ENCODE measurements at regions not wholly inside any gene's neighbourhood (a gene's known extent, or its start where the extent isn't known, plus 50 kb on each side); places are given as distances from the start of the nearest gene placed in this dataset.

GRCh38 chr4:175339100-175339707, 421.0 kb downstream of the ADAM29 start:
- no peak for TF ChIP-seq CTCF (conservative IDR thresholded peaks at IDR 0.05; ENCODE audit: low read length)
- no peak for TF ChIP-seq EZH2phosphoT487 (IDR thresholded peaks at IDR 0.05; ENCODE audit: borderline replicate concordance)
